ENCODE measurements at regions not wholly inside any gene's neighbourhood (a gene's known extent, or its start where the extent isn't known, plus 50 kb on each side); places are given as distances from the start of the nearest gene placed in this dataset.

DNA sequence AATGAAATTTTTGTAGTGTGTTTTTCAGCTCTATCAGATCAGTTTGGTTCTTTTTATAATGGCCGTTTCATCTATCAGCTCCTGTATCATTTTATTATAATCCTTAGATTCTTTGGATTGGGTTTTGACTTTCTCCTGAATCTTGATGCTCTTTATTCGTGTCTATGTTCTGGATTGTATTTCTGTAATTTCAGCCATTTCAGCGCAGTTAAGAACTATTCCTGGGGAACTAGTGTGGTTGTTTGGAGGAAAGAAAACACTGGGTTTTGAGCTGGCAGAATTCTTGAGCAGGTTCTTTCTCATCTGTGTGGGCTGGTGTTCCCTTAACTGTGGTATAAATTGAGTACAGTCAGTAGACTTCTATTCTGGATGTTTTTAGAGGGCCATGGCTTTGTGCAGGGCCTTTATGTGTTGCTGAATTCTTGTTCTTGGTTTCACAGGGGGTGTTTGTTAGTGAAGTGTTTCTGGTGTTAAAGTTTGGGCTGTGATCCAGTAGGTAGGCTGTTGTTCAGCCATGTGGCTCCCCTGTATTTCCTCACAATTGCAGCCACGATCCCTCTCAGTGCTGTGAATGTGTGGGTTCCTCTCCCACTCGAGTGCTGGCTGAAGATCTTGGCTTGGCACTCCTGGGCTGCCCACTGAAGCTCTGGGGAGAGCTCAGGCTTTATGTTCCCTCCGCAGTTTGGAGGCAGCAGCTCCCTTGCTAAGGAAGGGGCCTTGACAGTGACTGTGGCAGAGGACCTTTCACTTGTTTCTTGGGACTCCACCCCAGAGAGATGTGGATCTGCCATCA lies 56.0 kb upstream of the CCDC190 start:
- H3K9ac ChIP-seq (ENCODE audit: low read length in 3 of 3), result no peak overlapping the region
- no peak overlapping the region for H3K27ac ChIP-seq (ENCODE audit: low read depth in 2 of 2, low read length in 2 of 2)
- intact Hi-C loops (cut with DNase I), result no loop called here
- H3K27me3 ChIP-seq (ENCODE audit: control insufficient read depth, insufficient read depth, low read length), result no peaks in the 10 kb centered on the region
- peaks cover 0 to 8% (median 4%) of the 10 kb centered on the region in 3 donors for H3K9me3 ChIP-seq (ENCODE audit: control insufficient read depth in 2 of 3, insufficient read depth in 1 of 3, low read length in 3 of 3)
- no peak overlapping the region for H3K4me3 ChIP-seq (ENCODE audit: low read length in 3 of 3)
- FAIRE-seq (no peak), DNase-seq (no peak)
- no peaks in the 10 kb centered on the region for H3K4me1 ChIP-seq (ENCODE audit: control insufficient read depth in 2 of 3, insufficient read depth in 2 of 3, low read depth in 1 of 3, low read length in 3 of 3)
- TF ChIP-seq, protein P1, sequence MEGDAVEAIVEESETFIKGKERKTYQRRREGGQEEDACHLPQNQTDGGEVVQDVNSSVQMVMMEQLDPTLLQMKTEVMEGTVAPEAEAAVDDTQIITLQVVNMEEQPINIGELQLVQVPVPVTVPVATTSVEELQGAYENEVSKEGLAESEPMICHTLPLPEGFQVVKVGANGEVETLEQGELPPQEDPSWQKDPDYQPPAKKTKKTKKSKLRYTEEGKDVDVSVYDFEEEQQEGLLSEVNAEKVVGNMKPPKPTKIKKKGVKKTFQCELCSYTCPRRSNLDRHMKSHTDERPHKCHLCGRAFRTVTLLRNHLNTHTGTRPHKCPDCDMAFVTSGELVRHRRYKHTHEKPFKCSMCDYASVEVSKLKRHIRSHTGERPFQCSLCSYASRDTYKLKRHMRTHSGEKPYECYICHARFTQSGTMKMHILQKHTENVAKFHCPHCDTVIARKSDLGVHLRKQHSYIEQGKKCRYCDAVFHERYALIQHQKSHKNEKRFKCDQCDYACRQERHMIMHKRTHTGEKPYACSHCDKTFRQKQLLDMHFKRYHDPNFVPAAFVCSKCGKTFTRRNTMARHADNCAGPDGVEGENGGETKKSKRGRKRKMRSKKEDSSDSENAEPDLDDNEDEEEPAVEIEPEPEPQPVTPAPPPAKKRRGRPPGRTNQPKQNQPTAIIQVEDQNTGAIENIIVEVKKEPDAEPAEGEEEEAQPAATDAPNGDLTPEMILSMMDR (IDR thresholded peaks at IDR 0.05; ENCODE audit: borderline replicate concordance, extremely low read depth, insufficient read depth), result no peak
- H3K36me3 ChIP-seq (ENCODE audit: control insufficient read depth in 2 of 3, insufficient read depth in 3 of 3, low read length in 3 of 3), result no peaks in the 10 kb centered on the region

DNA sequence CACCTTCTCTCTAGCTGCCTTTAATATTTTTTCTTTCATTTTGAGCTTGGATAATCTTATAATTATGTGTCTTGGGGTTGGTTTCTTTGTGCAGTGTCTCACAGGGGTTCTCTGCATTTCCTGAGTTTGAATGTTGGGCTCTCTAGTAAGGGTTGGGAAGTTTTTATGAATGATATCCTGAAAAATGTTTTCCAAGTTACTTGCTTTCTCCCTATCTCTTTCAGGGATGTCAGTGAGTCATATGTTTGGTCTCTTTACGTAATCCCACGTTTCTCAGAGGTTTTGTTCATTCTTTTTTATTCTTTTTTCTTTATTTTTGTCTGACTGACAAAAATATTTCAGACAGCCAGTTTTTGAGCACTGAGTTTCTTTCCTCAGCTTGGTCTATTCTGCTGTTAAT lies 55.4 kb upstream of the CCDC190 start:
- H3K9me3 ChIP-seq (ENCODE audit: control insufficient read depth in 2 of 3, insufficient read depth in 1 of 3, low read length in 3 of 3), result peaks cover 0 to 9% (median 4%) of the 10 kb centered on the region in 3 donors
- H3K27ac ChIP-seq (ENCODE audit: low read depth in 2 of 2, low read length in 2 of 2), result no peak overlapping the region
- H3K27me3 ChIP-seq (ENCODE audit: control insufficient read depth, insufficient read depth, low read length), result no peaks in the 10 kb centered on the region
- intact Hi-C loops (cut with DNase I), result no loop called here
- no peak overlapping the region for H3K4me3 ChIP-seq (ENCODE audit: low read length in 3 of 3)
- H3K36me3 ChIP-seq (ENCODE audit: control insufficient read depth in 2 of 3, insufficient read depth in 3 of 3, low read length in 3 of 3), result no peaks in the 10 kb centered on the region
- FAIRE-seq (no peak), DNase-seq (no peak)
- H3K4me1 ChIP-seq (ENCODE audit: control insufficient read depth in 2 of 3, insufficient read depth in 2 of 3, low read depth in 1 of 3, low read length in 3 of 3), result no peaks in the 10 kb centered on the region
- TF ChIP-seq, protein P1 (IDR thresholded peaks at IDR 0.05; ENCODE audit: borderline replicate concordance, extremely low read depth, insufficient read depth), result no peak
- no peak overlapping the region for H3K9ac ChIP-seq (ENCODE audit: low read length in 3 of 3)

DNA sequence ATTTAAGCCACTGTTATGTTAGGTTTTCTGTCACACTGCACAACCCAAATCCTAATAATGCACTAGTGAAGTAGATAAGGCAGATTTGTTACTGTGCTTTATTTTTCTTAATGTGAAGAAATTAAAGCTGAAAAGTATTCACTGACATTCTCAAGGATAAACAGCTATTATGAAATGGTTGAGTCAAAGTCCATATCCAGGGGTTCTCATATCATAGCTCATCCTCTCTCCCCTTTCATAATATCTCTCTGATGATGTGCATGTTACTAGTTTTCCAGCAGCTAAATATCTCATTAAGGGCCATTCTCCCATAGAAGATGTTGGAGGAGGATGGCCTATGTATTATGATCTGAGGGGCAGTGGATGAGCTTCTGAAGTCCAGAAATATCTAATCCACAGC lies 53.6 kb upstream of the CCDC190 start:
- Histone ChIP-seq H3K4me3 (ENCODE audit: low read length in 3 of 3) (no peak overlapping the region), H3K9ac (ENCODE audit: low read length in 3 of 3) (no peak overlapping the region), H3K27ac (ENCODE audit: low read depth in 2 of 2, low read length in 2 of 2) (no peak overlapping the region), H3K9me3 (ENCODE audit: control insufficient read depth in 2 of 3, insufficient read depth in 1 of 3, low read length in 3 of 3) (peaks cover 0 to 9% (median 4%) of the 10 kb centered on the region in 3 donors), H3K4me1 (ENCODE audit: control insufficient read depth in 2 of 3, insufficient read depth in 2 of 3, low read depth in 1 of 3, low read length in 3 of 3) (no peaks in the 10 kb centered on the region), H3K36me3 (ENCODE audit: control insufficient read depth in 2 of 3, insufficient read depth in 3 of 3, low read length in 3 of 3) (no peaks in the 10 kb centered on the region), H3K27me3 (ENCODE audit: control insufficient read depth, insufficient read depth, low read length) (no peaks in the 10 kb centered on the region)
- DNase-seq, result no peak
- intact Hi-C loops (cut with DNase I), result no loop called here
- TF ChIP-seq, protein P1 (IDR thresholded peaks at IDR 0.05; ENCODE audit: borderline replicate concordance, extremely low read depth, insufficient read depth), result no peak
- FAIRE-seq, result no peak
